ENCODE measurements at regions not wholly inside any gene's neighbourhood (a gene's known extent, or its start where the extent isn't known, plus 50 kb on each side); places are given as distances from the start of the nearest gene placed in this dataset.

DNA sequence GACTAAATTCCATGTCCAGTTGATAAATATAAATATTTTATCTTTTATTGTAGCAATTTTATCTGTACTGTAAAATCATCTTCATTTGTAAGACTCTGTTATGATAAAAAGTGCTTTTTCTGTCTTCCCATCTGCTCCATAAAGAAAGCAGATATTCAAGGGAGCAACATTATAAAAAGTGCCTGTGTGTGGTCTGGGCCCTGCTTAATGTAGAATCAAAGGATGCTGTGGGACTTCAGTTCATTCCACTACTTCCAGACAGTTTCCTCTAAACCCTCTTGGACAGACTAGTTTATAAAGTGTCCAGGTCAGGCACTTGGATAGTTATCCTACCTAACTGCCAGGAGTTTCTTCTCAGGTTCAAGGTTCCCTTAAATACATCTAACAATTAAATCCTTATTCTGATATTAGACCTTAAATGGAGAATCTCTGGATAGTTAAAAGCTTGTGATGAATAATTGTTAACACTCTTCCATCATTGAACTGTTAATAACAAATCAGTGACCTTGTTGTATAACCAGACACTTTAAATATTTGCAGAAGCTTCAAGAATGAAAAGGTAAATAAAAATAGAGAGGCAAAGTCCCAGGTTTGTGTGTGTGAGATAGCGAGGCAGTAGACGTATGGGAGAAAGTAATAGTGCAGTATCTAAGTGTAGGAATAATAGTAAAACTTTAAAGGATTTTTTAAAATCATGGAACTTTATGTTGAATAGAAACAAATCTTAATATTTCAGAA, 237.5 kb upstream of the CTSO start:
- TF ChIP-seq CTCF (IDR thresholded peaks at IDR 0.05) (no peak), POLR2A (IDR thresholded peaks at IDR 0.05) (no peak), POLR2AphosphoS5 (IDR thresholded peaks at IDR 0.05) (no peak)

Measured in prostate gland (tissue), 2 donors.